LNCaP clone FGC (cell line): ENCODE measurements at regions not wholly inside any gene's neighbourhood (a gene's known extent, or its start where the extent isn't known, plus 50 kb on each side); places are given as distances from the start of the nearest gene placed in this dataset.

Experiments
- DNase-seq: peaks from one replicate; pipeline ENCODE4 v3.0.0-alpha.2; 2011; ENCODE audit warnings: low read depth
- H3K4me3 ChIP-seq: 2 replicates; pipeline ENCODE4 v1.5.1; 2011; ENCODE audit warnings: mild to moderate bottlenecking, low read depth, low read length, control low read depth
- CTCF ChIP-seq: IDR thresholded peaks from 2 replicates; pipeline ENCODE4 v1.5.1; 2012; ENCODE audit warnings: mild to moderate bottlenecking; ENCODE audit not compliant: control insufficient read depth, insufficient read depth; ENCODE audit errors: extremely low read depth

- TF ChIP-seq CTCF, result no peak
- DNase-seq, result no peak
- H3K4me3 ChIP-seq, result no peak overlapping the region
These were observed 317.0 kb downstream of the VGLL3 start for GRCh38 chr3:86673991-86674390.

- TF ChIP-seq CTCF, result no peak
- no peak overlapping the region for H3K4me3 ChIP-seq
- no peak for DNase-seq
These were observed 329.1 kb downstream of the VGLL3 start for GRCh38 chr3:86661817-86662216.

DNA sequence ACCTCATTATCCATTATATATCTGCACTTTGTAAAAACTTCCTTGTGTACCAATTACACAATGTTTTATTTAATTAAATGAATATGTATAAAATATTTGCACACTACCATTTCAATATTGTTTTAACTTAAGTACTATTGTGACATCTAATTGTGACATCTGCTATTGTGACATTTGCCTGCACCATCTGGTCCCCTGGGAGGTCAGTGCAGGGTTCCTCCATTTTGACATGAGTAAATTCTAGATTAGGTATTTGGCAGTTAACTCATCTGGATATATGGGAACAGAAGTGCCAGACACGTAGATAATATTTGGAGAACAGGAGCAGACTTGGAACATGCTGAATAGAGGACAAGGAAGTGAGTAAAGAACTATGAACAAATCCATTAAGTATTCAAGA is 332.1 kb downstream of the VGLL3 start:
- no peak for TF ChIP-seq CTCF
- H3K4me3 ChIP-seq, result no peak overlapping the region
- DNase-seq, result no peak

DNA sequence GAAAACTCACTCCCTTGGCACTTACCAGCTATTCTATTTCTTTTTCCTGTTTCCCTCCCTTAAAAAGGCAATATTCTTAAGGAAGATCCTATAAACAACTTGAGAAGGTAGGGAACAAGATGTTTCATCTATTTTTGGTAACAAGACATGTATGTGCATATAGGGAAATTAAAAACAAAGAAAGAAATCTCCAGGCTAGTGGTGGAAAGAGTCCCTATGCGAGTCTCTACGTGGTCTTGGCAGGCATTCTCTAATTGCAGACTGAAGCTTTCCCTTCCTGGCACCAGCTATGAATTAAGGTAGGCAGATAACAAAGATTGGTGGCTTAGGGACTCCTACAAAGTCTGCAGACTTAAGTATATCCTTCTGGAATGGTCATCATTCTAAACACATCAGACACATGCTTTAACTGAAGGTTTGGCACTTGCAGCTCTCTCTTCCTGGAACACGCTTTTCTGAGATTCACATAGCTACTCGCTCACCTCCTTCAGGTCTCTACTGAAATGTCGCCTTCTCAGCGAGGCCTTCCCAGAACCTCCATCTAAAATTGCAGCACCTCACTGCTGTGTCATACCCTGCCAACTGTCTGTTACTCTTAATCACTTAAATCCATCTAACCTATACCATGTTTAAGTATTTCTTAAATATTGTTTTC is 336.0 kb downstream of the VGLL3 start:
- no peak for DNase-seq
- H3K4me3 ChIP-seq, result no peak overlapping the region
- TF ChIP-seq CTCF, result no peak

DNA sequence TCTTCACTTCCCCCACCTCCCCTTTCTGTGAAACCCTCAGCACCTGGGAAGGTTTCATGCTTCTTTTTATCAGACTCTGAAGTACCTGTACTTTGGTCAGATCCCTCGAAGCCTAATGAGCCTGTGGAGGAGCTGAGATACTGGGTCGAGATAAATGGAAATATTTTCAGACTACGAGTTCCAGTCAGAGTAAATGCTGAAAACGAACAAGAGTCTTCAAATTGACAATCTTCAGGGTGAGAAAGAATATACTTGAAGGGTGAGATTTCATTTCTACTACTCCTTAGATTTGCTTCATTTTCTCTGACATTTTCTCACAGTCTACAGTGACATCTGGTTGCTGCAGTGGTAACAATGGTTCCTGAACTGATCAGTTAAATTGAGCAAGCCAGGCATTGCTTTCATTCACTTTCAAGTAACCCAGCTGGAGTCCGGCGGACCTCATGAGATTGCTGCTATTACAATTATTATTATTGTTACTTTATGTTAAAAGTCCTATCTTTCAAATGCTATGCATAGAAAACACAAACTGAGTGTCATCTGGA is 337.2 kb downstream of the VGLL3 start:
- TF ChIP-seq CTCF, result no peak
- no peak for DNase-seq
- H3K4me3 ChIP-seq, result no peak overlapping the region

DNA sequence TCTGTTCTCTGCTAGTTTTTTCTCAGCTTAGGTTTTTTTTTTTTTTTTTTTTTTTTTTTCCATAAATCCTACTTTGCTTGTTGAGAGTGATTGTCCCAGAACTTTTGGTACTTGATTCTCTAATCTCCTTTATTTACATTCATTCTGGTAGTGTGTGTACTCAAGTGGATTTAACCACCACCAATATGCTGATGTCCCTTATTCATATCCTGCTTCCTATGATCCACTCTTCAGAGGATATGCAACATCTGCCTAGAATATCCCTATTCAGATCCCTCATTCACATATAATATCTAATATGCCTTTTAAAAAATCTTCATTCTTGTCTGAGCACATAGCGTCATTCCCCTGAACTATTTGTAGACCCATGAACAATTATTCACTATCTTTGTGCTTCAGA is 342.9 kb downstream of the VGLL3 start:
- no peak for TF ChIP-seq CTCF
- no peak overlapping the region for H3K4me3 ChIP-seq
- DNase-seq, result no peak

DNA sequence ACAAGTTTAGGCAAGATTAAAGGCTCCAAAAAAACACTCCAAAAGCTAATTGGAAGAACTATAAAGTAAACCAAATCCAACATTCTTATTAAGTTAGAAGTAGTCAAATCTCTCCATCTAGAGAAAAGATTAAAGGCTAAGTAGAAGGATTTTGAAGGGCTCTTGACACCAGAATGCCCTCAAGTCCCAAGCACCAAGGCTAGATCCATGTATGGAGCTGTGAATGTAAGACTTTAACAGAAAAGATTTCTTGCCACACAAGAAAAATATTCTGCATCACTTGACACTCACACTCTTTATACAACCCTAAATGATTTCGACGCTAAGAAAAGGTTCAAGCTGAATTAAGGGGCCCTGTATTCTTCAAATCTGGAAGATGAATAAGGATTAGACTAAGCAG is 345.2 kb downstream of the VGLL3 start:
- no peak for DNase-seq
- TF ChIP-seq CTCF, result no peak
- H3K4me3 ChIP-seq, result no peak overlapping the region
